ENCODE measurements at regions not wholly inside any gene's neighbourhood (a gene's known extent, or its start where the extent isn't known, plus 50 kb on each side); places are given as distances from the start of the nearest gene placed in this dataset.

- Histone ChIP-seq H3K9me3 (replicated peaks; ENCODE audit: control insufficient read depth, insufficient read depth, low read length) (no peaks in the 10 kb centered on the region), H3K36me3 (ENCODE audit: control insufficient read depth in 2 of 2, insufficient read depth in 2 of 2, low read length in 1 of 2) (no peaks in the 10 kb centered on the region), H3K4me2 (ENCODE audit: control insufficient read depth, insufficient read depth) (no peak overlapping the region), H3K4me3 (no peak overlapping the region), H2AFZ (ENCODE audit: control insufficient read depth, low read depth, low read length) (no peak overlapping the region), H3K27ac (ENCODE audit: control insufficient read depth, insufficient read depth) (no peak overlapping the region), H4K20me1 (ENCODE audit: control insufficient read depth, insufficient read depth) (no peaks in the 10 kb centered on the region), H3K27me3 (replicated peaks in 1 of 2; ENCODE audit: control insufficient read depth in 2 of 2, insufficient read depth in 2 of 2, low read length in 1 of 2) (no peaks in the 10 kb centered on the region; a peak in 1 of 4 replicates), H3K79me2 (ENCODE audit: control insufficient read depth, insufficient read depth, low read length) (no peaks in the 10 kb centered on the region), H3K4me1 (ENCODE audit: control insufficient read depth, insufficient read depth, low read length) (no peaks in the 10 kb centered on the region), H3K9ac (ENCODE audit: control insufficient read depth, insufficient read depth, low read length) (no peak overlapping the region)
- SMC1A ChIA-PET (ENCODE audit: uncharacterized antibody, unreplicated experiment): no interaction called here
- ATAC-seq: no peak
- in situ Hi-C loops (cut with MboI): no loop called here
- DNase-seq (ENCODE audit: low read depth, low spot score): no peak
- intact Hi-C loops (cut with micrococcal nuclease; ENCODE audit: unreplicated experiment): no loop called here
- no peak for FAIRE-seq
- RAD21 ChIA-PET (ENCODE audit: unreplicated experiment): no interaction called here
- POLR2A ChIA-PET: no interaction called here
- TF ChIP-seq, protein P1, sequence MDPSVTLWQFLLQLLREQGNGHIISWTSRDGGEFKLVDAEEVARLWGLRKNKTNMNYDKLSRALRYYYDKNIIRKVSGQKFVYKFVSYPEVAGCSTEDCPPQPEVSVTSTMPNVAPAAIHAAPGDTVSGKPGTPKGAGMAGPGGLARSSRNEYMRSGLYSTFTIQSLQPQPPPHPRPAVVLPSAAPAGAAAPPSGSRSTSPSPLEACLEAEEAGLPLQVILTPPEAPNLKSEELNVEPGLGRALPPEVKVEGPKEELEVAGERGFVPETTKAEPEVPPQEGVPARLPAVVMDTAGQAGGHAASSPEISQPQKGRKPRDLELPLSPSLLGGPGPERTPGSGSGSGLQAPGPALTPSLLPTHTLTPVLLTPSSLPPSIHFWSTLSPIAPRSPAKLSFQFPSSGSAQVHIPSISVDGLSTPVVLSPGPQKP (IDR thresholded peaks at IDR 0.05; ENCODE audit: low read depth, low read length): no peak
- TF ChIP-seq YY1 (IDR thresholded peaks at IDR 0.05; ENCODE audit: low read depth, low read length) (no peak), BACH1 (IDR thresholded peaks at IDR 0.05; ENCODE audit: borderline replicate concordance) (no peak), IKZF1 (conservative IDR thresholded peaks at IDR 0.05) (no peak), NKRF (conservative IDR thresholded peaks at IDR 0.05) (no peak), PAX8 (IDR thresholded peaks at IDR 0.05) (no peak), ZBTB33 (IDR thresholded peaks at IDR 0.05) (no peak), JUND (IDR thresholded peaks at IDR 0.05; ENCODE audit: low read depth, low read length) (no peak)
- TF ChIP-seq, protein P2, sequence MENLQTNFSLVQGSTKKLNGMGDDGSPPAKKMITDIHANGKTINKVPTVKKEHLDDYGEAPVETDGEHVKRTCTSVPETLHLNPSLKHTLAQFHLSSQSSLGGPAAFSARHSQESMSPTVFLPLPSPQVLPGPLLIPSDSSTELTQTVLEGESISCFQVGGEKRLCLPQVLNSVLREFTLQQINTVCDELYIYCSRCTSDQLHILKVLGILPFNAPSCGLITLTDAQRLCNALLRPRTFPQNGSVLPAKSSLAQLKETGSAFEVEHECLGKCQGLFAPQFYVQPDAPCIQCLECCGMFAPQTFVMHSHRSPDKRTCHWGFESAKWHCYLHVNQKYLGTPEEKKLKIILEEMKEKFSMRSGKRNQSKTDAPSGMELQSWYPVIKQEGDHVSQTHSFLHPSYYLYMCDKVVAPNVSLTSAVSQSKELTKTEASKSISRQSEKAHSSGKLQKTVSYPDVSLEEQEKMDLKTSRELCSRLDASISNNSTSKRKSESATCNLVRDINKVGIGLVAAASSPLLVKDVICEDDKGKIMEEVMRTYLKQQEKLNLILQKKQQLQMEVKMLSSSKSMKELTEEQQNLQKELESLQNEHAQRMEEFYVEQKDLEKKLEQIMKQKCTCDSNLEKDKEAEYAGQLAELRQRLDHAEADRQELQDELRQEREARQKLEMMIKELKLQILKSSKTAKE (IDR thresholded peaks at IDR 0.05; ENCODE audit: low read depth, poor library complexity, severe bottlenecking): no peak
- TF ChIP-seq, protein P3, sequence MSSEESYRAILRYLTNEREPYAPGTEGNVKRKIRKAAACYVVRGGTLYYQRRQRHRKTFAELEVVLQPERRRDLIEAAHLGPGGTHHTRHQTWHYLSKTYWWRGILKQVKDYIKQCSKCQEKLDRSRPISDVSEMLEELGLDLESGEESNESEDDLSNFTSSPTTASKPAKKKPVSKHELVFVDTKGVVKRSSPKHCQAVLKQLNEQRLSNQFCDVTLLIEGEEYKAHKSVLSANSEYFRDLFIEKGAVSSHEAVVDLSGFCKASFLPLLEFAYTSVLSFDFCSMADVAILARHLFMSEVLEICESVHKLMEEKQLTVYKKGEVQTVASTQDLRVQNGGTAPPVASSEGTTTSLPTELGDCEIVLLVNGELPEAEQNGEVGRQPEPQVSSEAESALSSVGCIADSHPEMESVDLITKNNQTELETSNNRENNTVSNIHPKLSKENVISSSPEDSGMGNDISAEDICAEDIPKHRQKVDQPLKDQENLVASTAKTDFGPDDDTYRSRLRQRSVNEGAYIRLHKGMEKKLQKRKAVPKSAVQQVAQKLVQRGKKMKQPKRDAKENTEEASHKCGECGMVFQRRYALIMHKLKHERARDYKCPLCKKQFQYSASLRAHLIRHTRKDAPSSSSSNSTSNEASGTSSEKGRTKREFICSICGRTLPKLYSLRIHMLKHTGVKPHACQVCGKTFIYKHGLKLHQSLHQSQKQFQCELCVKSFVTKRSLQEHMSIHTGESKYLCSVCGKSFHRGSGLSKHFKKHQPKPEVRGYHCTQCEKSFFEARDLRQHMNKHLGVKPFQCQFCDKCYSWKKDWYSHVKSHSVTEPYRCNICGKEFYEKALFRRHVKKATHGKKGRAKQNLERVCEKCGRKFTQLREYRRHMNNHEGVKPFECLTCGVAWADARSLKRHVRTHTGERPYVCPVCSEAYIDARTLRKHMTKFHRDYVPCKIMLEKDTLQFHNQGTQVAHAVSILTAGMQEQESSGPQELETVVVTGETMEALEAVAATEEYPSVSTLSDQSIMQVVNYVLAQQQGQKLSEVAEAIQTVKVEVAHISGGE (CRISPR knock-in tag; IDR thresholded peaks at IDR 0.05): no peak
- TF ChIP-seq, protein P4, sequence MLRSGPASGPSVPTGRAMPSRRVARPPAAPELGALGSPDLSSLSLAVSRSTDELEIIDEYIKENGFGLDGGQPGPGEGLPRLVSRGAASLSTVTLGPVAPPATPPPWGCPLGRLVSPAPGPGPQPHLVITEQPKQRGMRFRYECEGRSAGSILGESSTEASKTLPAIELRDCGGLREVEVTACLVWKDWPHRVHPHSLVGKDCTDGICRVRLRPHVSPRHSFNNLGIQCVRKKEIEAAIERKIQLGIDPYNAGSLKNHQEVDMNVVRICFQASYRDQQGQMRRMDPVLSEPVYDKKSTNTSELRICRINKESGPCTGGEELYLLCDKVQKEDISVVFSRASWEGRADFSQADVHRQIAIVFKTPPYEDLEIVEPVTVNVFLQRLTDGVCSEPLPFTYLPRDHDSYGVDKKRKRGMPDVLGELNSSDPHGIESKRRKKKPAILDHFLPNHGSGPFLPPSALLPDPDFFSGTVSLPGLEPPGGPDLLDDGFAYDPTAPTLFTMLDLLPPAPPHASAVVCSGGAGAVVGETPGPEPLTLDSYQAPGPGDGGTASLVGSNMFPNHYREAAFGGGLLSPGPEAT (IDR thresholded peaks at IDR 0.05; ENCODE audit: low read depth): no peak
- 41% methylated on average over 2 of the region's 2 CpGs for WGBS (ENCODE audit: insufficient coverage, insufficient replicate concordance, low lambda C conversion rate, missing lambda C conversion rate)
- CTCF ChIA-PET: no interaction called here
- BruUV-seq (replicated peaks): no TSS peak
These were observed 112.0 kb upstream of the PITX1 start for GRCh38 chr5:135145985-135146384.
